NCI-H1436 treated with DMSO at 0.1 percent for 48 hours (cell line): ENCODE measurements at regions not wholly inside any gene's neighbourhood (a gene's known extent, or its start where the extent isn't known, plus 50 kb on each side); places are given as distances from the start of the nearest gene placed in this dataset.

ENCODE experiments used
- DNase-seq: peaks from one replicate; lab custom pipeline; 2025; lab: John Stamatoyannopoulos, UW

GRCh38 chr10:130461631-130462030 lies 325.4 kb downstream of the GLRX3 start:
- no peak for DNase-seq

- DNase-seq: no peak
Measured at GRCh38 chr10:130463104-130463875, 327.1 kb downstream of the GLRX3 start.

- no peak for DNase-seq
Measured at GRCh38 chr10:130463876-130464364, 327.7 kb downstream of the GLRX3 start.

GRCh38 chr10:130464426-130464825 lies 328.2 kb downstream of the GLRX3 start:
- DNase-seq: no peak

- no peak for DNase-seq
Measured at GRCh38 chr10:130466271-130466997, 330.2 kb downstream of the GLRX3 start.

GRCh38 chr10:130470286-130470685 lies 334.1 kb downstream of the GLRX3 start:
- DNase-seq: no peak

GRCh38 chr10:130470973-130471372 lies 334.8 kb downstream of the GLRX3 start:
- DNase-seq: no peak

GRCh38 chr10:130471486-130471885 lies 335.3 kb downstream of the GLRX3 start:
- no peak for DNase-seq

GRCh38 chr10:130472236-130472635 lies 336.0 kb downstream of the GLRX3 start:
- DNase-seq: no peak

- no peak for DNase-seq
Measured at GRCh38 chr10:130474591-130474990, 338.4 kb downstream of the GLRX3 start.

- DNase-seq: no peak
Measured at GRCh38 chr10:130477360-130477759, 341.2 kb downstream of the GLRX3 start.

- no peak for DNase-seq
Measured at GRCh38 chr10:130479146-130479545, 343.0 kb downstream of the GLRX3 start.

GRCh38 chr10:130479926-130480325 lies 343.7 kb downstream of the GLRX3 start:
- DNase-seq: no peak

GRCh38 chr10:130480491-130480890 lies 344.3 kb downstream of the GLRX3 start:
- no peak for DNase-seq

GRCh38 chr10:130481076-130481930 lies 345.1 kb downstream of the GLRX3 start:
- no peak for DNase-seq

GRCh38 chr10:130481936-130482335 lies 345.7 kb downstream of the GLRX3 start:
- DNase-seq: no peak

GRCh38 chr10:130483691-130484467 lies 347.7 kb downstream of the GLRX3 start:
- DNase-seq: no peak

GRCh38 chr10:130484468-130485180 lies 348.4 kb downstream of the GLRX3 start:
- DNase-seq: no peak

GRCh38 chr10:130485236-130485957 lies 349.2 kb downstream of the GLRX3 start:
- no peak for DNase-seq
